ENCODE measurements at regions not wholly inside any gene's neighbourhood (a gene's known extent, or its start where the extent isn't known, plus 50 kb on each side); places are given as distances from the start of the nearest gene placed in this dataset.

- TF ChIP-seq EZH2 (IDR thresholded peaks at IDR 0.05) = no peak
- no peak for TF ChIP-seq CTCF (IDR thresholded peaks at IDR 0.05)
- TF ChIP-seq EZH2phosphoT487 (IDR thresholded peaks at IDR 0.05) = no peak
These were observed 768.5 kb downstream of the MED13L start for GRCh38 chr12:115508990-115509389.
